Esophagus squamous epithelium (tissue), 4 donors: ENCODE measurements at regions not wholly inside any gene's neighbourhood (a gene's known extent, or its start where the extent isn't known, plus 50 kb on each side); places are given as distances from the start of the nearest gene placed in this dataset.

ENCODE experiments used
- POLR2A ChIP-seq, 4 donors: fragments of 450-650 bp; IDR thresholded peaks; one replicate each; pipeline ENCODE4 v1.6.1; 2017; ENCODE audit warnings: antibody characterized with exemption in 4 of 4, mild to moderate bottlenecking in 4 of 4, moderate library complexity in 3 of 4
- TF ChIP-seq, protein P1 (sequence below), 6 experiments: fragments of 450-650 bp in 4 of 6; fragments of 200-600 bp in 2 of 6; sonication (generic) in 2 of 6; IDR thresholded peaks; one replicate each; pipeline ENCODE4 v1.5.1; 2016 to 2019; ENCODE audit warnings: antibody characterized with exemption in 6 of 6, mild to moderate bottlenecking in 4 of 6, moderate library complexity in 4 of 6

DNA sequence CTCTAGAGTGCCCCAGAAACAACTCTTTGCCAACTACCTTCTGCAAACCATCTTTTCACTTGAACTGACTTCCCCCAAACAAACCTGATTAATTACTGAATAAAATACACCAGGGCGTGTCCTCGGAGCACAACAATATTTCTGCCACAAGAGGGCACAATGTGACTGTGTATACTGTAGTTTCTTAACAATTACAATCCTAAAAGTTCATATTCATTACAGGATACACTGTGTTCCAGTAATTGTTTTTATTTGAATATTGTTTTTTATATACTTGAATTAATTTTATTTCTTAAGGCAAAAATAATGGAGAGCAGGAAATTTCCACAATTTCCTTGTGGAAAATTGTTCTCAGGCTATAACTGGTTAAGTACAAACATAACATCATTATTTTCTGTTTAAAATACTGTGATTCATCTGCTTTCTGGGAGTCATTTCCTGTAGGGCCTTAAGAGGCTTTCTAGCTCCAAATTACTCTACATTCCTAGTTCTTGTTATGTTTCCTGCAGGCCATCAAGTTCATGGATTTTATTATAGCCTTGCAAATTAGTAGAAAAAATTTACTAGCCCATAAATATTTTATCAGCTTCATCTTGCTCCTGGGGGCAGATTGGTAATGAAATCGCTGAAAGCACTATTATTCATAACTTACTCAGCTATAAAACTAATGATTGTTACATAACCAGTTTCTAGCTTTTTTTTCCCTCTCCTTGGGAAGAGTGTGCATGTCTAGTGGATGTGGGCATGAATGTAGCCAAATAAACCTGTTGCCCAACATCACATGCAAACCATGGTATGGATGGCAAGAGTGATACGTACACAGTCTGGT is 51.9 kb upstream of the SLC22A16 start:
- TF ChIP-seq, protein P1, sequence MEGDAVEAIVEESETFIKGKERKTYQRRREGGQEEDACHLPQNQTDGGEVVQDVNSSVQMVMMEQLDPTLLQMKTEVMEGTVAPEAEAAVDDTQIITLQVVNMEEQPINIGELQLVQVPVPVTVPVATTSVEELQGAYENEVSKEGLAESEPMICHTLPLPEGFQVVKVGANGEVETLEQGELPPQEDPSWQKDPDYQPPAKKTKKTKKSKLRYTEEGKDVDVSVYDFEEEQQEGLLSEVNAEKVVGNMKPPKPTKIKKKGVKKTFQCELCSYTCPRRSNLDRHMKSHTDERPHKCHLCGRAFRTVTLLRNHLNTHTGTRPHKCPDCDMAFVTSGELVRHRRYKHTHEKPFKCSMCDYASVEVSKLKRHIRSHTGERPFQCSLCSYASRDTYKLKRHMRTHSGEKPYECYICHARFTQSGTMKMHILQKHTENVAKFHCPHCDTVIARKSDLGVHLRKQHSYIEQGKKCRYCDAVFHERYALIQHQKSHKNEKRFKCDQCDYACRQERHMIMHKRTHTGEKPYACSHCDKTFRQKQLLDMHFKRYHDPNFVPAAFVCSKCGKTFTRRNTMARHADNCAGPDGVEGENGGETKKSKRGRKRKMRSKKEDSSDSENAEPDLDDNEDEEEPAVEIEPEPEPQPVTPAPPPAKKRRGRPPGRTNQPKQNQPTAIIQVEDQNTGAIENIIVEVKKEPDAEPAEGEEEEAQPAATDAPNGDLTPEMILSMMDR (IDR thresholded peaks at IDR 0.05), result peak; percentile 42 to 85 (median 78)
- no peak for TF ChIP-seq POLR2A (IDR thresholded peaks at IDR 0.05)
